ENCODE measurements at regions not wholly inside any gene's neighbourhood (a gene's known extent, or its start where the extent isn't known, plus 50 kb on each side); places are given as distances from the start of the nearest gene placed in this dataset.

DNA sequence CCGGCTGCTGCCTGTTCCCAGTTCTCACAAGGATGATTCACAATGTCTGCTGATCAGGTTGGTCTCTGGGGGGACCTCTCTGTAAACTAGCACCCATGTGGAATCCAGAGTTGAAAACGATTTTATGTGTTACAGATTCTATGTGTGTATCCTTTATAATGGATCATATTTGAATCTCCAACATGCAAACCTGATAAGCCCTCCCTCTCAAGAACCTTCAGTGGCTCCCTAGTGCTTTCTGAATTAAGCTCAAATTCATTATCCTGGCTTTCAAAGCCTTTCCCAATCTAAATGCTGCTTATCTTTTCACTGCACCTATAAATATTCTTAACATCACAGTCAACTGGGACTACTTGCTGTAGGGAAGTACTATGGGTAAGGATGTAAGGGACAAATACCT is 166.8 kb upstream of the USP24 start:
- no peak for ATAC-seq
- intact Hi-C loops (cut with micrococcal nuclease; ENCODE audit: unreplicated experiment) (no loop called here), in situ Hi-C loops (cut with HindIII; ENCODE audit: extremely low pct_ligation_motif_present, low pct_unique_long_range_greater_than_20kb) (no loop called here)
- Histone ChIP-seq H4K20me1 (ENCODE audit: insufficient read depth, low read length) (no peaks in the 10 kb centered on the region), H3K79me2 (ENCODE audit: insufficient read depth, low read length) (no peaks in the 10 kb centered on the region), H3K4me3 (replicated peaks in 1 of 3; ENCODE audit: insufficient read depth in 1 of 3, low read depth in 2 of 3, low read length in 3 of 3) (no peak overlapping the region), H3K9ac (ENCODE audit: insufficient read depth, low read depth, low read length) (no peak overlapping the region), H3K27me3 (ENCODE audit: control insufficient read depth in 1 of 2, insufficient read depth in 2 of 2, low read length in 2 of 2) (peaks cover 0 to 1% of the 10 kb centered on the region in 2 experiments; a peak in 1 of 5 replicates), H2AFZ (ENCODE audit: low read length) (no peak overlapping the region), H3K4me1 (ENCODE audit: insufficient read depth, low read length) (no peaks in the 10 kb centered on the region; the same call in 1 of the 2 replicates), H3K4me2 (ENCODE audit: low read depth, low read length) (no peak overlapping the region), H3K9me3 (ENCODE audit: low read length) (no peaks in the 10 kb centered on the region), H3K27ac (ENCODE audit: extremely low read length, insufficient read depth, low read length) (no peak overlapping the region), H3K36me3 (replicated peaks in 1 of 2; ENCODE audit: control insufficient read depth in 1 of 2, insufficient read depth in 2 of 2, low read length in 2 of 2) (no peaks in the 10 kb centered on the region)
- no peak for FAIRE-seq
- no peak for DNase-seq (ENCODE audit: low spot score)
- no TSS peak for BruUV-seq (replicated peaks)
- ChIA-PET POLR2A (no interaction called here), CTCF (ENCODE audit: low intra/inter-chr PET ratio, low total read pairs) (no interaction called here)
- WGBS (ENCODE audit: low lambda C conversion rate) = 80% methylated on average over 1 of the region's 2 CpGs
- TF ChIP-seq MIER2 (CRISPR knock-in tag; IDR thresholded peaks at IDR 0.05) (no peak), ISX (CRISPR knock-in tag; conservative IDR thresholded peaks at IDR 0.05) (no peak), FOXC1 (CRISPR knock-in tag; IDR thresholded peaks at IDR 0.05; ENCODE audit: borderline replicate concordance) (no peak), RELA (CRISPR knock-in tag; IDR thresholded peaks at IDR 0.05) (no peak), ZFP36L1 (CRISPR knock-in tag; IDR thresholded peaks at IDR 0.05) (no peak), GATAD2A (CRISPR knock-in tag; IDR thresholded peaks at IDR 0.05) (no peak), IRX3 (CRISPR knock-in tag; IDR thresholded peaks at IDR 0.05; ENCODE audit: borderline replicate concordance, low read depth) (no peak), TRIM24 (CRISPR knock-in tag; IDR thresholded peaks at IDR 0.05) (no peak), ZFP90 (CRISPR knock-in tag; IDR thresholded peaks at IDR 0.05; ENCODE audit: borderline replicate concordance) (no peak), ATF1 (CRISPR knock-in tag; IDR thresholded peaks at IDR 0.05) (no peak), STAT5B (CRISPR knock-in tag; IDR thresholded peaks at IDR 0.05) (no peak)
- TF ChIP-seq, protein P1, sequence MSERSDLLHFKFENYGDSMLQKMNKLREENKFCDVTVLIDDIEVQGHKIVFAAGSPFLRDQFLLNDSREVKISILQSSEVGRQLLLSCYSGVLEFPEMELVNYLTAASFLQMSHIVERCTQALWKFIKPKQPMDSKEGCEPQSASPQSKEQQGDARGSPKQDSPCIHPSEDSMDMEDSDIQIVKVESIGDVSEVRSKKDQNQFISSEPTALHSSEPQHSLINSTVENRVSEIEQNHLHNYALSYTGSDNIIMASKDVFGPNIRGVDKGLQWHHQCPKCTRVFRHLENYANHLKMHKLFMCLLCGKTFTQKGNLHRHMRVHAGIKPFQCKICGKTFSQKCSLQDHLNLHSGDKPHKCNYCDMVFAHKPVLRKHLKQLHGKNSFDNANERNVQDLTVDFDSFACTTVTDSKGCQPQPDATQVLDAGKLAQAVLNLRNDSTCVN (CRISPR knock-in tag; IDR thresholded peaks at IDR 0.05; ENCODE audit: borderline replicate concordance) = no peak
- TF ChIP-seq, protein P2, sequence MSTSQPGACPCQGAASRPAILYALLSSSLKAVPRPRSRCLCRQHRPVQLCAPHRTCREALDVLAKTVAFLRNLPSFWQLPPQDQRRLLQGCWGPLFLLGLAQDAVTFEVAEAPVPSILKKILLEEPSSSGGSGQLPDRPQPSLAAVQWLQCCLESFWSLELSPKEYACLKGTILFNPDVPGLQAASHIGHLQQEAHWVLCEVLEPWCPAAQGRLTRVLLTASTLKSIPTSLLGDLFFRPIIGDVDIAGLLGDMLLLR (CRISPR knock-in tag; IDR thresholded peaks at IDR 0.05) = no peak
- TF ChIP-seq, protein P3, sequence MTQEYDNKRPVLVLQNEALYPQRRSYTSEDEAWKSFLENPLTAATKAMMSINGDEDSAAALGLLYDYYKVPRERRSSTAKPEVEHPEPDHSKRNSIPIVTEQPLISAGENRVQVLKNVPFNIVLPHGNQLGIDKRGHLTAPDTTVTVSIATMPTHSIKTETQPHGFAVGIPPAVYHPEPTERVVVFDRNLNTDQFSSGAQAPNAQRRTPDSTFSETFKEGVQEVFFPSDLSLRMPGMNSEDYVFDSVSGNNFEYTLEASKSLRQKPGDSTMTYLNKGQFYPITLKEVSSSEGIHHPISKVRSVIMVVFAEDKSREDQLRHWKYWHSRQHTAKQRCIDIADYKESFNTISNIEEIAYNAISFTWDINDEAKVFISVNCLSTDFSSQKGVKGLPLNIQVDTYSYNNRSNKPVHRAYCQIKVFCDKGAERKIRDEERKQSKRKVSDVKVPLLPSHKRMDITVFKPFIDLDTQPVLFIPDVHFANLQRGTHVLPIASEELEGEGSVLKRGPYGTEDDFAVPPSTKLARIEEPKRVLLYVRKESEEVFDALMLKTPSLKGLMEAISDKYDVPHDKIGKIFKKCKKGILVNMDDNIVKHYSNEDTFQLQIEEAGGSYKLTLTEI (CRISPR knock-in tag; conservative IDR thresholded peaks at IDR 0.05) = no peak
- TF ChIP-seq, protein P4, sequence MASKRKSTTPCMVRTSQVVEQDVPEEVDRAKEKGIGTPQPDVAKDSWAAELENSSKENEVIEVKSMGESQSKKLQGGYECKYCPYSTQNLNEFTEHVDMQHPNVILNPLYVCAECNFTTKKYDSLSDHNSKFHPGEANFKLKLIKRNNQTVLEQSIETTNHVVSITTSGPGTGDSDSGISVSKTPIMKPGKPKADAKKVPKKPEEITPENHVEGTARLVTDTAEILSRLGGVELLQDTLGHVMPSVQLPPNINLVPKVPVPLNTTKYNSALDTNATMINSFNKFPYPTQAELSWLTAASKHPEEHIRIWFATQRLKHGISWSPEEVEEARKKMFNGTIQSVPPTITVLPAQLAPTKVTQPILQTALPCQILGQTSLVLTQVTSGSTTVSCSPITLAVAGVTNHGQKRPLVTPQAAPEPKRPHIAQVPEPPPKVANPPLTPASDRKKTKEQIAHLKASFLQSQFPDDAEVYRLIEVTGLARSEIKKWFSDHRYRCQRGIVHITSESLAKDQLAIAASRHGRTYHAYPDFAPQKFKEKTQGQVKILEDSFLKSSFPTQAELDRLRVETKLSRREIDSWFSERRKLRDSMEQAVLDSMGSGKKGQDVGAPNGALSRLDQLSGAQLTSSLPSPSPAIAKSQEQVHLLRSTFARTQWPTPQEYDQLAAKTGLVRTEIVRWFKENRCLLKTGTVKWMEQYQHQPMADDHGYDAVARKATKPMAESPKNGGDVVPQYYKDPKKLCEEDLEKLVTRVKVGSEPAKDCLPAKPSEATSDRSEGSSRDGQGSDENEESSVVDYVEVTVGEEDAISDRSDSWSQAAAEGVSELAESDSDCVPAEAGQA (IDR thresholded peaks at IDR 0.05; ENCODE audit: low read depth) = no peak
- TF ChIP-seq, protein P4 (CRISPR knock-in tag; IDR thresholded peaks at IDR 0.05; ENCODE audit: borderline replicate concordance) = no peak
